ENCODE measurements at regions not wholly inside any gene's neighbourhood (a gene's known extent, or its start where the extent isn't known, plus 50 kb on each side); places are given as distances from the start of the nearest gene placed in this dataset.
"Not testable (repeated sequence)": the region's sequence is repeated elsewhere in the genome, so short reads cannot be mapped to it uniquely, and the experiment has no call there.

GRCh38 chr15:20624085-20624484, 82.5 kb upstream of the GOLGA6L6 start:
- peak; percentile 42 for DNase-seq (ENCODE audit: low read depth)

DNA sequence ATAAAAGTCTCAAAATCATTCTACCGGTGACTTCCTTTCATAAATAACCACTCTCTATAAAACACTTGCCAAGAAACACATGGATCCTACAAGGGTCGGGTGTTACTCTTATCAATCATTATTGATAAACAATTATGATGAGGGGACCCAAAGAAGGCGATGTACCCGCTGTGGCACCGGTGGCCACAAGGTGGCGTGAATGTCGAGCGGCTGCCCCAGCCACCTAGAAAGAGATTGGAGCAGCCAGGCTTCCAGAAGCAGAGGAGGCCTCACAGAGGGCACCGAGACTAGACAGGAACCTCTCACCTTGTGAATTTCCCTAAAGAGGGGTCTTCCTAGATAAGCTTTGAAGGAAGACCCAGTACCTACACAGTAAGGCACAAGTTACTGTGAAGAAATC, 80.5 kb upstream of the GOLGA6L6 start:
- DNase-seq (ENCODE audit: low read depth) = not testable (repeated sequence)

- not testable (repeated sequence) for DNase-seq (ENCODE audit: low read depth)
Observed at GRCh38 chr15:20614549-20614948, 72.9 kb upstream of the GOLGA6L6 start.

DNA sequence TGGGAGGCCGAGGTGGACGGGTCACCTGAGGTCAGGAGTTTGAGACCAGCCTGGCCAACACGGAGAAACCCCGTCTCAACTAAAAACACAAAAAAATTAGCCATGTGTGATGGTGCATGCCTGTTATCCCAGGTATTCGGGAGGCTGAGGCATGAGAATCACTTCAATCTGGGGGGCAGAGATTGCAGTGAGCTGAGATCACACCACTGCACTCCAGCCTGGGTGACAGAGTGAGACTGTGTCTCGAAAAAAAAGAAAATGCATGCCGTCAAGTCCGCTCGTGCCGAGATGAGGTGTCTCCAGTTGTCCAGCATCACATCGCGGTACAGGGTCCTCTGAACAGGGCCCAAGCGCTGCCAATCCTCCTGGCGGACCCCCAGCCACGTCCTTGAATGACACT, 71.2 kb upstream of the GOLGA6L6 start:
- not testable (repeated sequence) for DNase-seq (ENCODE audit: low read depth)

DNA sequence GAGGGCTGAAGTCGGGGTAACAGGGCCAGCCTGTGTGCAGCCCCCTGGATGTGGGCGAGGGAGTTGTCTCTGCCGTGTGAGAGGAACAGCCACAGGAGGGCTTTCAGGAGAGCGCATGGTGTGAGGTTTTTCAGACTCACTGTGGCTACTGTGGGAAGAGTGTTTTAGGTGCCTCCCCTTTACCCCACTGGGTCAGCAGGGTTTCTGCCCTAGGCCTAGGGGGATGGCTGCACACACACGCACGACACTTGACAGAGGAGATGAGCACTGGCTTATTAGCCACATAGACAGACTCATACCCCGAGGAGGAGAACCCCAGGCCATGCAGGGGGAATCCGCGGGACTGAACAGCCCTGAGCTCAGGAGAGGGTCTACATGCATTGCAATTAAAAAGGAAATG, 70.8 kb upstream of the GOLGA6L6 start:
- not testable (repeated sequence) for DNase-seq (ENCODE audit: low read depth)

- not testable (repeated sequence) for DNase-seq (ENCODE audit: low read depth)
Observed at GRCh38 chr15:20611667-20612290, 70.2 kb upstream of the GOLGA6L6 start.

DNA sequence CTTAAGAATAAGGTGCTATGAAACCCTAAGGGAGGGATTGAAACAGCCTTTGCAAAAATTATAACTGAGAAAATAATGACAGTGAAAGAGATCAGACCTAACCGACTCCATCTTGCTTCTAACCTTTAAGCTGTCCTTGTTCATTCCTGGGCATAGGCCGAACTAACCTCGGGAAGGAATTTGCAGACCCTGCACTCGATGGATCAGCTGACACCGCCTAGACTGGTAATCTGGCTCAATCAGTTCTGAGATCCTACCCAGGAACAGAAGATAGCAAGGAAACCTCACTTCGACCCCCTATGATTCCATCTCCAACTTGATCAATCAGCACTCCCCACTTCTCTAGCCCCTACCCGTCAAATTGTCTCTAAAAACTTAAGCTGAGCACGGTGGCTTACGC, 66.6 kb upstream of the GOLGA6L6 start:
- not testable (repeated sequence) for DNase-seq (ENCODE audit: low read depth)

- DNase-seq (ENCODE audit: low read depth) = not testable (repeated sequence)
Observed at GRCh38 chr15:20597245-20597644, 55.6 kb upstream of the GOLGA6L6 start.

DNA sequence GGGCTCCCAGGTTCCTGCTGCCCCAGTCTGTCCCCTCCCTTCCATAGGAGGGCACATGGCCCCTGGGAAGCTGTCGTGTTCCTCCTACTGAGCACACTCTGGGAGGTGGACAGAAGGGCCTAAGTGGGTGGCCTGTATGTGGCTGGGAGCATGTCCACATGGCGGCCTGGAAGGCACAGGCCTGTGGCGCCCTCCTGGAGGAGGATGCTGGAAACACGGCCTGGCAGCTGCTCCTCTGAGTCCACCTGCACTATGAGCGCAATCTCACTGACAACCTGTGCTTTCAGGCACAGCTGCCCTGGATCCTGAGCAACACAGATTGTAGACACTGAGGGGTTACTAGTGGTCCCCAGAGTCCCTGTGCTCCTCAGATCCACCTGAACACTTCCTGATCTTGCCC, 52.6 kb upstream of the GOLGA6L6 start:
- not testable (repeated sequence) for DNase-seq (ENCODE audit: low read depth)

GRCh38 chr15:20591936-20592335, 50.3 kb upstream of the GOLGA6L6 start:
- DNase-seq (ENCODE audit: low read depth) = not testable (repeated sequence)

Measured in RPMI7951 (cell line).